ENCODE measurements at regions not wholly inside any gene's neighbourhood (a gene's known extent, or its start where the extent isn't known, plus 50 kb on each side); places are given as distances from the start of the nearest gene placed in this dataset.

DNA sequence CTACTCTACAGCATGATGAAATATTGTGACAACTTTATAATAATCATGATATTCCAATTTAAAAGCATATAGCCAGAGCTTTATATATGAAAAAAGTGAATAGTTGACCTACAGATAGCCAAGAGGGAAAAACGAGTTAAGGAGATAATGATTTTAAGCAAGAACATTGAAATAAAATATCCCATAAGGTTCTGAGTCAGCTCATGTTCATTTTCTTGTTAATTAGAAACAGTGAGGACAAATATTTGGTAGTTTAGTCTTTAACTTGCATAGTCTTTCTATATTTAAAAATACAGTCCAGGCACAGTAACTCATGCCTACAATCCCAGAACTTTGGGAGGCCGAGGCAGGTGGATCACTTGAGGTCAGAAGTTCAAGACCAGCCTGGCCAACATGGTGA lies 55.8 kb upstream of the CDH6 start:
- DNase-seq: no peak

GRCh38 chr5:31135542-31135941 lies 57.9 kb upstream of the CDH6 start:
- DNase-seq: no peak

DNA sequence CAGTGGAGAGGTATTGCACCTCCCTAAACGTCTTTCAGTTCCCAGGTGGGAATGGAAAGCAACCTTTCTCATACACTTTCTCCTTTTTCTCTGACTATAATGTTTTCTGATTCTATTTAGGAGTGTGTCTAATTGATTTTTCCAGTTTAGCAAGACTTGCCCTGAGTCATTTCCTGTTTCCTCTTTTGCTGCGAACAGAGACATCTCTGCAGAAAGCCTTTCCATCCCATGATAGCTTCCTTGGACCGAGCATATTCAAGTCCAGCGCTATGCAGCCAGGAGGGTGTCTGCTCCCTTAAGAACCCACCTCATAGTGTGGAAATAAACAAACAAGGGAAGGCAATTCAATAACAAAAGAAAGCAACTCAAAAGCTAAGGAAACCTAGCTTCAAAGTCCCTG lies 60.0 kb upstream of the CDH6 start:
- DNase-seq: no peak

GRCh38 chr5:31131381-31131891 lies 62.0 kb upstream of the CDH6 start:
- no peak for DNase-seq

DNA sequence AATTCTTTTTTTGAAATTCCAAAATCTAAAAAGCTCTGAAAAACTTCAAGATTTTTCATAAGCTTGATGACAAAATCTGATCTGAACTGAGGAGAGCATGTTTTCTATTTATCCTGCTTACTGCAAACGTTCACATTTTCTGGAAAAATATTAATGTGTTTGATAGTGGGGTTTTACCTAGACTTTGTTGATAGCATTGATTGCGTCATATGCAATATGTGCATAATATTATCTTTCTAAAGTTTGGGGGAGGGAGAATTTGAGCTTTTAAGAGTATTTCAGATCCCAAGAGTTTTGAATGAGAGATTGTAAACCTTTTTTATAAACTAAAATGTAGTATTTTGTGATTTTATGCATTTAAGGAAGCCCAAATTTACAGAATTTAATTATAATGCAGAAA lies 62.8 kb upstream of the CDH6 start:
- no peak for DNase-seq

DNA sequence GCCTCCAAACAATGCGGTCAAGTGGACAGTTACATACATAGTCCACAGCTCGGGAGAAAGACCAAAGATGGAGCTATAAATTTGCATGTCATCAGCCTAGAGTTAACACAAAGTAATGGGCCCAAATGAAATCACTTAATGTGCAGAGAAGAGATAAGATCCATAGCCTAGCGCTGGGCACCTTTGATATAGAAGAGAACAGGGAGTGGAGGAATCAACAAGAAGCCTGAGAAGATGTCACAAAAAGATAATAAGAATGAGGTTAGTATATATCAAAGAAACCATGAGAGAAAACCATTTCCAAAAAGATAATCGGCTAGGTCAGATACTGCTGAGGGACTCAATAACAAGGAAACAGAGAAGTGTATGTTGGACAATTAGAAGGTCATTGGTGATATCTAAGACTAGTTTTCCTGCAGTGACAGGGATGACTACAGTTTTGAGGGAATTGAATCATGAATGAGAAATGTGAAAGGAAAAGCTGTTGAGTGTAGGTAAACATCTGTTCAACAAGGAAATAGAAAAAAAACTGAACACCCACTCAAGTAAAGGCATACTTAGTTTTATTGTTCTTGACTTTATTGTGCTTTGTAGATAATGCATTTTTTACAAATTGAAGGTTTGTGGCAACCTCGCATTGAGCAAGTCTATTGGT lies 68.7 kb upstream of the CDH6 start:
- DNase-seq: no peak

GRCh38 chr5:31124026-31124425 lies 69.5 kb upstream of the CDH6 start:
- DNase-seq: no peak

DNA sequence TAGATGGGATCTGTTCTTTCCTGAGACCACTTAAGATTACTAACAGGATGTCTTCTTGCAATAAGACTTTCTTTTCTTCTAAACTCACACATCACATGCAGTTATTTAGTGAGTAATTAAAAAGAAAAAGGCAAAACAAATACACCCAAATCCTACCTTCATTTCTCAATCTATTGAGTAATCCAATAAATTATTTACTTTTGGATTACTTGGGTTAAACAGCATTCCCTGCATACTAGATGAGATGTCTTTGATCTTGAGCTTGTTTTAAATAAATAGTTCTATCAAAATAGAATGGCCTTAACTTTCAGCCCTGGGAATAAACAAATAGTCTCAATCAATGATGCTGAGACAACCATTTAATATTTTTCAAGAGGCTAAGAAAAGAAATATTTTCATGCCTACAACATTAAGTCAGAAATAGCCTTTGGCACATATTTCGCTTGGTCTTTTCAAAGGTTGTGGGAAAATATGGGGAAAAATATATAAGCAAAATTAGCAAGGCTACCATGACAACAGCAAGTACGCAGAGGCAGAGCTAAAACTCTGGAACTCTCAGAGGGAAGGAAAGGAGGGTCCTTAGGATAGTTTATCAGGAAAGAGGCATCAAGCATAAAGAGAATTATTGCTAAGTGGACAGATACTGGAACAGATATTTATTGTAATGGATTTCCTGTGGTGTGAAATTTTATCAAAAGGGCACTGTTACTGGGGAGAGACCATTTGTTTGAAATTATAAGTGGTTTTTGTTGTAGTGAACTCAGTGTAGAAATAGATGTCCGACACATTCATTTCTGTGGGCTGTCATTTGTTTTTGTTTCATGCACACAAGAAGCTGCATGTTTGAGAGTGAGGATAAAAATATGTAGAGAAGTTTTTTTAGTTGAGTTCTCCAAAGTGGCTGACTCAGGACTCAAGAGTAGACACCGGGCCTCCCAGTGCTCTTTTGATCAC lies 70.2 kb upstream of the CDH6 start:
- no peak for DNase-seq

GRCh38 chr5:31121224-31121623 lies 72.3 kb upstream of the CDH6 start:
- peak; percentile 31 for DNase-seq

- DNase-seq: no peak
Measured at GRCh38 chr5:31120642-31120948, 72.9 kb upstream of the CDH6 start.

DNA sequence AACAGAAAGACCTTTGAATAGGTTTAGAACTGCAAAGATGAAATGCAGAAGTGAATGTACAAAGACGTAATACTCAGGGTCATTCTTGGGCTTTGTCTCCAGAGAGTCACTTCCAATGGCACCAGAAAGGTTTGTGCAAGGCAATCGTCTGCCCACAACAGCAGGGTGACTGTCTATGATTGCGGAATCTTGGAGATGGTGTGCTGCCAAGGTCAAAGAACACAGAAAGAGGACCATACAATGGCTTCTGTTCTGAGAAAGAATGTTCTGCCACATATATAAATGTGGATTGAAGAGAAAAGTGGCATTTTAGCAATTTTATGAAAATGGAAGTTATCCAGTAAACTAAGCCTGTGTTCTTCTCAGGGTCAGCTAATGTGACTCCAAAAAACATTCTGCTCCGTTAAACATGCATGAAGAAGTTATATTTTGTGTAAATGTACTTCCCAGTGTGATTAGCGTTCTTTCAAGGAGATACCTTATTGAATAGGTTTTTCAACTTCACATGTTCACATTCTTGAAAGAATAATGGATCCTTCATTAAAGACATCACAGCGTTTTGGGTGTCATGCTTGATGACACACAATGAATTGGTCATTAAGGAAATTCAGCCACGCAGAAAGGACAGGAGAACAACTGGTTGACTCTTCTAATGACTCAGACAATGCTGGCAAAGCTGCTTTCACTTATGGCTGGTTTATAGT lies 73.4 kb upstream of the CDH6 start:
- DNase-seq: peak; percentile 72

DNA sequence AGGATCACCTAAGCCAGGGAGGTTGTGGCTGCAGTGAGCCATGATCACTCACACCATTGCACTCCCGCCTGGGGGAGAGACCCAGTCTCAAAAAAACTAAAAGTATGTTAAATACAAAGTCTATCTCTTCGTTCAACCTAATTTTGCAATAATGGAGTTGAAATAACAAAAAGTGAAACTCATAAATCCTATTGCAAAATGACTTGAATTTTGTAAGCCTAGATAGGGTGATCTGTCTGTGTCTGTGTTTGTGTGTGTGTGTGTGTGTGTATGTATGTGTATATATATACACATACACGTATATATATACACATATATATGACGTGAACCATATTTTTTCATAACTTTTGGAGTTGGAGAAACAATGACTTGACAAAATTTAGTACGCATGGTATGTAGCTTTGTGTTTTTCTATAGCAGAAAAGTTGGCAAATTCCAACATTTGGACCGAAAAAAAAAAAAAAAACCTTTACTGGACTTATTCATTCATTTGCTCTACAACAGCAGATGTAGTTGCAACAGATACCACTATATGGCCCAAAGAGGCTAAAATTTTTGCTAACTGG lies 76.9 kb upstream of the CDH6 start:
- no peak for DNase-seq

GRCh38 chr5:31114817-31115216 lies 78.7 kb upstream of the CDH6 start:
- DNase-seq: no peak

- DNase-seq: no peak
Measured at GRCh38 chr5:31113666-31114350, 79.7 kb upstream of the CDH6 start.

GRCh38 chr5:31113101-31113500 lies 80.4 kb upstream of the CDH6 start:
- no peak for DNase-seq

- DNase-seq: peak; percentile 42
Measured at GRCh38 chr5:31107091-31107518, 86.4 kb upstream of the CDH6 start.

DNA sequence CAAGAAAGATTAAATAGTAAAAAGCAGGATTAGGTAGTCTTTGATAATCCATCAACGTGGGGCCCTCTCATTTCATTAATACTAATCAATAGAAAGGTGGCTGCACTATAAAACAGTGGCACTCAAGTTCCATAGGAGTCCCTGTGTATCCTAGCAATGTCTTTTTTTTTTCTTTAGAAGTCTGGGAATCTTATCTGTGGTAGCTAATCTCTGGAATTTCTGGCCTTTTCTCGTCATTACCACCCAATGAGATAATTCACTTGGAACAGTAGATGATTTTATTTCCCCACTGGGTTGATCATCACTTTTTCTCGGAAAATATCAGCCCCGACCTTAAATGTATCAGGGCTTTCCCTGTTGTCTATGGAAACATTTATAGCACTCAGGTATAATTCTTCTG lies 86.8 kb upstream of the CDH6 start:
- DNase-seq: peak; percentile 28

DNA sequence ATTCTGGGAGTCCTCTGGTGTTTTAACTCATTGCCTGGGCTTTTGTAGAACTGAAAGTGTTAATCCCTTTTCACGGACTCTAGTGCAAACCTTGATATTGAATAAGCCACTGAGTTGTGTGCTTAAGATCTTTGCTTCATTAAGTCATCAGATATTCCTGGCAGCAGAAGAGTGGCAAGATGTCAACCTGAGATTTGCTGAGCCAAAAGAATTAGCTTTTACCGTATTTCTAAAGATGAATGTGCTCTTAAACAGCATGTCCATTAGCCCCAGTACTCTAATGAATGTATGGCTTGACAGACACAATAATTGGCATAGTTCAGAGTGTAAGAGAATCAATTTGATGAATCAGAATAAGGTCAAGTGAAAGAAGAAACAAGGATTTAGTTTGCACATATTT lies 87.2 kb upstream of the CDH6 start:
- DNase-seq: peak; percentile 38

DNA sequence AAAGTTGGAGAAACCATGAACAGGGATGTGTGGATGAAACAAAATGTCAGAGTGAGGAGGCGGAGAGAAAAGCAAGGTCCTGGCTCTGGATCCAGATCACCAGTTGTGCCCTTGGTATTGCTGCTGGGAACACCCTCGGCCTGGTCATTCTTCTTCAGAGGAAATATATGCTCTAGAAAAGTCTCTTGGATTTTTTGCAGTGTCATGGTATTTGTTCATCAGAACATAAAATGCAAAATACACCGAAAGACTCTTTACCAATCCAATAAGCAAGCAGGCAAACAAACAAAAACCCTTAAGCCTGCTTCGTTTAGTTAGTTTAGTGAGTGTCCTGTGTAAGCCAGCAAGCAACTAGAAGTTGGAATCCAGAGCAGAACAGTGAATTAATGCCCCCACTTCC lies 88.7 kb upstream of the CDH6 start:
- DNase-seq: no peak

GRCh38 chr5:31100781-31101310 lies 92.6 kb upstream of the CDH6 start:
- DNase-seq: no peak

- DNase-seq: no peak
Measured at GRCh38 chr5:31100047-31100575, 93.4 kb upstream of the CDH6 start.

- DNase-seq: no peak
Measured at GRCh38 chr5:31098811-31099210, 94.7 kb upstream of the CDH6 start.
